Panc1 (cell line): ENCODE measurements at regions not wholly inside any gene's neighbourhood (a gene's known extent, or its start where the extent isn't known, plus 50 kb on each side); places are given as distances from the start of the nearest gene placed in this dataset.

Experiments used
- CTCF ChIP-seq: fragments of 450-650 bp; IDR thresholded peaks from 2 replicates; pipeline ENCODE4 v1.5.1; 2017; ENCODE audit warnings: mild to moderate bottlenecking
- POLR2AphosphoS5 ChIP-seq: IDR thresholded peaks from 2 replicates; pipeline ENCODE4 v1.6.1; 2012; ENCODE audit warnings: mild to moderate bottlenecking, low read depth, low read length, moderate library complexity
- REST ChIP-seq, 2 experiments: IDR thresholded peaks; 2 replicates each; pipeline ENCODE4 v1.6.1; 2011 to 2012; ENCODE audit warnings: low read depth in 2 of 2, control low read depth in 1 of 2, low read length in 1 of 2, mild to moderate bottlenecking in 1 of 2, moderate library complexity in 1 of 2; ENCODE audit not compliant: insufficient read depth in 1 of 2
- SIN3A ChIP-seq: IDR thresholded peaks from 2 replicates; pipeline ENCODE4 v1.6.1; 2012; ENCODE audit warnings: low read depth, mild to moderate bottlenecking, low read length, moderate library complexity, borderline replicate concordance; ENCODE audit not compliant: insufficient read depth
- TCF7L2 ChIP-seq: IDR thresholded peaks from 2 replicates; pipeline ENCODE4 v1.6.1; 2011; ENCODE audit warnings: mild to moderate bottlenecking, low read depth, low read length, inconsistent platforms

GRCh38 chr9:129241725-129242124, 63.7 kb upstream of the IER5L start:
- TF ChIP-seq CTCF (no peak), POLR2AphosphoS5 (no peak), SIN3A (no peak), TCF7L2 (no peak), REST (IDR thresholded peaks at IDR 0.05; ENCODE audit: insufficient read depth in 1 of 2, low read depth in 2 of 2, low read length in 1 of 2) (no peak)
